ENCODE measurements at regions not wholly inside any gene's neighbourhood (a gene's known extent, or its start where the extent isn't known, plus 50 kb on each side); places are given as distances from the start of the nearest gene placed in this dataset.

- intact Hi-C loops (cut with DNase I), result no loop called here
- TF ChIP-seq, protein P1, sequence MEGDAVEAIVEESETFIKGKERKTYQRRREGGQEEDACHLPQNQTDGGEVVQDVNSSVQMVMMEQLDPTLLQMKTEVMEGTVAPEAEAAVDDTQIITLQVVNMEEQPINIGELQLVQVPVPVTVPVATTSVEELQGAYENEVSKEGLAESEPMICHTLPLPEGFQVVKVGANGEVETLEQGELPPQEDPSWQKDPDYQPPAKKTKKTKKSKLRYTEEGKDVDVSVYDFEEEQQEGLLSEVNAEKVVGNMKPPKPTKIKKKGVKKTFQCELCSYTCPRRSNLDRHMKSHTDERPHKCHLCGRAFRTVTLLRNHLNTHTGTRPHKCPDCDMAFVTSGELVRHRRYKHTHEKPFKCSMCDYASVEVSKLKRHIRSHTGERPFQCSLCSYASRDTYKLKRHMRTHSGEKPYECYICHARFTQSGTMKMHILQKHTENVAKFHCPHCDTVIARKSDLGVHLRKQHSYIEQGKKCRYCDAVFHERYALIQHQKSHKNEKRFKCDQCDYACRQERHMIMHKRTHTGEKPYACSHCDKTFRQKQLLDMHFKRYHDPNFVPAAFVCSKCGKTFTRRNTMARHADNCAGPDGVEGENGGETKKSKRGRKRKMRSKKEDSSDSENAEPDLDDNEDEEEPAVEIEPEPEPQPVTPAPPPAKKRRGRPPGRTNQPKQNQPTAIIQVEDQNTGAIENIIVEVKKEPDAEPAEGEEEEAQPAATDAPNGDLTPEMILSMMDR (IDR thresholded peaks at IDR 0.05), result no peak
- no peak for TF ChIP-seq POLR2AphosphoS5 (IDR thresholded peaks at IDR 0.05)
- no peak for TF ChIP-seq POLR2A (IDR thresholded peaks at IDR 0.05)
- 65% methylated on average over 5 of the region's 5 CpGs for WGBS
- Histone ChIP-seq H3K4me1 (replicated peaks) (no peaks in the 10 kb centered on the region), H3K9me3 (no peaks in the 10 kb centered on the region), H3K27ac (no peak overlapping the region), H3K27me3 (replicated peaks; ENCODE audit: insufficient read depth) (no peaks in the 10 kb centered on the region), H3K36me3 (no peaks in the 10 kb centered on the region), H3K4me3 (no peak overlapping the region)
- DNase-seq (ENCODE audit: low spot score), result no peak
Observed at GRCh38 chr6:134589512-134589911, 271.6 kb upstream of the SGK1 start.

DNA sequence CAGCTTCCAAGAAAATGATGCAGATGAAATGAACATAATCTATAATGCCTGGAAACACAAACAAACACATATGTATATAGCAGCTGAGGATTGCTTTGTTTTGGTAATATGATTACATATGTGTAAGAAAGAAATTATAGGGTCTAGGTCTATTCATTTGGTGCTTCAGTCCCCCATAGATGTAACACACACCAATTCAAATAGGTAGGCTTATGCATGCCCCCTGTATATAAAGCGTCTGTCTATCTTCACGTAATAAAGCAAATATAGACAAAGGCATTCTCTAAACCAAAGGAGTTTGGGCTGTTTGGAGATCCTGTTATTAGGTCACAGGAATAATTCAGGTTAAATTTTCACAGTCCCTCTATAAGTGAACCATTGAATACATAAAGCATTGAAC, 270.4 kb upstream of the SGK1 start:
- intact Hi-C loops (cut with DNase I), result no loop called here
- H3K27me3 ChIP-seq (replicated peaks; ENCODE audit: insufficient read depth), result no peaks in the 10 kb centered on the region
- H3K27ac ChIP-seq, result no peak overlapping the region
- no peaks in the 10 kb centered on the region for H3K4me1 ChIP-seq (replicated peaks)
- no peak overlapping the region for H3K4me3 ChIP-seq
- no peak for DNase-seq (ENCODE audit: low spot score)
- H3K36me3 ChIP-seq, result no peaks in the 10 kb centered on the region
- 92% methylated on average over 2 of the region's 2 CpGs for WGBS
- TF ChIP-seq, protein P1 (IDR thresholded peaks at IDR 0.05), result no peak
- TF ChIP-seq POLR2AphosphoS5 (IDR thresholded peaks at IDR 0.05), result no peak
- TF ChIP-seq POLR2A (IDR thresholded peaks at IDR 0.05), result no peak
- no peaks in the 10 kb centered on the region for H3K9me3 ChIP-seq

DNA sequence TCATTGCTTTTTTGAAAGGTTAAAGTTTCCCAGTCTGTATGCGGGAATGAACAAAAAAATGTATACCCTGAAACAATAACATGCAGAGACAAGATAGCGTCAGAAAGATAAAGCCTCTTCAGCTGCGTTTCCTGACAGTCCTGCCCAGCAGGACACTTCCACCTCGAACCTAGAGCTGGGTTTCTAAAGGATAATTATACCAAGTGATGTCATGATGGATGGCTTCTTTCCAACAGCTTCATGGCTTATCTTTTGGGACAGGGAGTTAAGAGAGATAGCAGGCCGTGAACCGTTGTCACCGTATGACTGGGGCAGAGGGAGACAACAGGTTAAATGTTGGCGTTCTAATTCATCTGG, 267.6 kb upstream of the SGK1 start:
- Histone ChIP-seq H3K4me3 (no peak overlapping the region), H3K4me1 (replicated peaks) (no peaks in the 10 kb centered on the region), H3K27ac (no peak overlapping the region), H3K9me3 (no peaks in the 10 kb centered on the region), H3K36me3 (no peaks in the 10 kb centered on the region), H3K27me3 (replicated peaks; ENCODE audit: insufficient read depth) (no peaks in the 10 kb centered on the region)
- WGBS, result 81% methylated on average over 8 of the region's 8 CpGs
- TF ChIP-seq POLR2AphosphoS5 (IDR thresholded peaks at IDR 0.05), result no peak
- TF ChIP-seq, protein P1 (IDR thresholded peaks at IDR 0.05), result no peak
- TF ChIP-seq POLR2A (IDR thresholded peaks at IDR 0.05), result no peak
- no peak for DNase-seq (ENCODE audit: low spot score)
- intact Hi-C loops (cut with DNase I), result no loop called here

- Histone ChIP-seq H3K4me3 (no peak overlapping the region), H3K36me3 (no peaks in the 10 kb centered on the region), H3K4me1 (replicated peaks) (no peaks in the 10 kb centered on the region), H3K27ac (no peak overlapping the region), H3K27me3 (replicated peaks; ENCODE audit: insufficient read depth) (no peaks in the 10 kb centered on the region), H3K9me3 (no peaks in the 10 kb centered on the region)
- 77% methylated on average over 2 of the region's 2 CpGs for WGBS
- TF ChIP-seq POLR2AphosphoS5 (IDR thresholded peaks at IDR 0.05) (no peak), POLR2A (IDR thresholded peaks at IDR 0.05) (no peak)
- TF ChIP-seq, protein P1 (IDR thresholded peaks at IDR 0.05), result no peak
- intact Hi-C loops (cut with DNase I), result no loop called here
- no peak for DNase-seq (ENCODE audit: low spot score)
Observed at GRCh38 chr6:134584847-134585516, 267.1 kb upstream of the SGK1 start.

- no peak overlapping the region for H3K27ac ChIP-seq
- H3K36me3 ChIP-seq, result no peaks in the 10 kb centered on the region
- no peaks in the 10 kb centered on the region for H3K4me1 ChIP-seq (replicated peaks)
- H3K27me3 ChIP-seq (replicated peaks; ENCODE audit: insufficient read depth), result no peaks in the 10 kb centered on the region
- H3K4me3 ChIP-seq, result no peak overlapping the region
- TF ChIP-seq, protein P1 (IDR thresholded peaks at IDR 0.05), result no peak
- TF ChIP-seq POLR2AphosphoS5 (IDR thresholded peaks at IDR 0.05), result no peak
- no peak for TF ChIP-seq POLR2A (IDR thresholded peaks at IDR 0.05)
- no peak for DNase-seq (ENCODE audit: low spot score)
- H3K9me3 ChIP-seq, result no peaks in the 10 kb centered on the region
- intact Hi-C loops (cut with DNase I), result no loop called here
Observed at GRCh38 chr6:134577998-134578397, 260.1 kb upstream of the SGK1 start.

All from prostate gland (tissue), 2 donors.